GM19328 (cell line): ENCODE measurements at regions not wholly inside any gene's neighbourhood (a gene's known extent, or its start where the extent isn't known, plus 50 kb on each side); places are given as distances from the start of the nearest gene placed in this dataset.
"Not testable (repeated sequence)": the region's sequence is repeated elsewhere in the genome, so short reads cannot be mapped to it uniquely, and the experiment has no call there.

Experiments used
- ATAC-seq: cut with Tn5 transposase; IDR thresholded peaks from one replicate; pipeline ENCODE4 v1.9.1; 2021; ENCODE audit warnings: mild to moderate bottlenecking, moderate library complexity; ENCODE audit not compliant: unreplicated experiment

DNA sequence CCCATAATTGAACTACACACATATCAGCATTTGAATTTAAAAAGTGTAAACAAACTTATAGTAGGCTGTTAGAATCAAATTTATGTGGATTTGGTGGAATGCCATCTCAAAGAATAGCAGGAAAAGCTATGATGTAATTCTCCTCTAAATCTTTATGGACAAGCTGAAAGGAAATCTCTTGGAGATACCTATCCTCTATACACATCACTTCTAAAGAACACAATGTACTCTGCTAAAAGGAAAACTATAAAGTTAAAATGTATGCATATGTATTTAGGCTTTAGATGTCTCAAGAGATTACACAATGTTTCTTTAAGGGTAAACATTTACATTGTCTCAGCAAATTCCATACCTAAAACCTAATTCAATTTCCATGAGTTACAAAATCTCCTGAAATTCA lies 323.3 kb downstream of the CRPPA start:
- no peak for ATAC-seq

DNA sequence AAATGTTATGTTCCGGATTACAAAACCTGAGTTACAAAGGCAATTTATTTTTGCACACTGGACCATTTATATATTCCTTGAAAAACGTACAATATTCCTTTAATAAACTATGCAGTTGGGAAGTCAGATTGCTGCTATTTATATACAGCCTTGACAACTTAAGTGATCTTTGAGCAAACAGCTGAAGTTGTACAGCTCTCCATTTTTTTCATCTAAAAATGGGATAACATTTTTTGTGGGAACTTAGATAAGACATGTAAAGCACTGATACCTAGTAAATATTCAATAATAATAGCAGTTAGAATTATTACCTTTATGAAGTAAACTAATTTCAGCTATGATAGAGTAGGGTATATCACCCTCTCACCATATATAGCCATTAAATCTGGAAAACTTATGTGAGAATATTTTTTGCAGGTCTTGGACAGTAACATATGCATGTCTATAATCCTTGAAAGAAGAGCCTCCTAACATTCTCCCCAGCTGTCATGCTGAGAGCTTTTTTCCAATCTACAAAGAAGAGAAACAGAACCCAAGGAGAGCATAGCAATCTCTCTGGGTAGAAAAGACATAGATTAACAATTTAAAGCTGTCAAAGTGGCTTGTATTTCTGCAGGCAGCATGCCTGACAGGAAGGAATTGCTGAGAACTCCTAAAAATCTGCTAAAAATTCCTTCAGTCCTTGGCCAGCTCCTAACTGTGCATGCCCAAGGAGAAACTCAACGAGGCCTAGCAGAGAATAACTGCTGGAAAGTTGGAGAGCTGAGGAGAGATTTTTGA lies 326.0 kb downstream of the CRPPA start:
- ATAC-seq = no peak

GRCh38 chr7:16094651-16095050 lies 326.7 kb downstream of the CRPPA start:
- ATAC-seq = no peak

GRCh38 chr7:16092711-16093110 lies 328.6 kb downstream of the CRPPA start:
- ATAC-seq = no peak

- ATAC-seq = no peak
Observed at GRCh38 chr7:16091701-16092310, 329.5 kb downstream of the CRPPA start.

DNA sequence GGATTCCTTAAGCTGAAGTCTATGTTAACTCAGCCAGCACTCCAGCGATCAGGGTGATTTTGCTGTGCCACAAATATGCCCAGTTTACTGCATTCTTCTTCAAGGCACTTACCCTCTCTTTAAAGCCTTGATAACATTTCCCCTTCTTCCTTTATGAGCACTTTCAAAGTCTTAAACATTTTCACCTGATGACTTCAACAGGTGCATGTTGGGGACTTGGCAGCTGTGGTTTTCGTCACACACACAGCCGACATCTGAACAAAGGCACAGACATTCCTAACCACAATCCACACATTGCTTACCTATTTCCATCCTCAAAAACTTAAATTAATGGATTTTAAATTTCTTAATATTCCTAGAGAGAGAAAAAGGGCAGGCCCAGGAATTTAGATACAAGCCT lies 331.5 kb downstream of the CRPPA start:
- no peak for ATAC-seq

DNA sequence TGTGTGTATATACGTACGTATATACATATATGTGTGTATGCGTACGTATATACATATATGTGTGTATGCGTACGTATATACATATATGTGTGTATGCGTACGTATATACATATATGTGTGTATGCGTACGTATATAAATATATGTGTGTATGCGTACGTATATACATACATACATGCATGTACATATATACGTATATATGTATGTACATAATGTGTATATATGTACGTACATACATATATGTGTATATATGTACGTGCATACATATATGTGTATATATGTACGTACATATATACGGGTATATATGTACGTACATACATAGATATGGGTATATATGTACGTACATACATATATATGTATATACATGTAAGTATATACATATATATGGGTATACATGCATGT lies 332.1 kb downstream of the CRPPA start:
- no peak for ATAC-seq

- no peak for ATAC-seq
Observed at GRCh38 chr7:16086743-16087142, 334.6 kb downstream of the CRPPA start.

- ATAC-seq = not testable (repeated sequence)
Observed at GRCh38 chr7:16085780-16086179, 335.6 kb downstream of the CRPPA start.

GRCh38 chr7:16084875-16085274 lies 336.5 kb downstream of the CRPPA start:
- no peak for ATAC-seq

- ATAC-seq = no peak
Observed at GRCh38 chr7:16084370-16084769, 337.0 kb downstream of the CRPPA start.

GRCh38 chr7:16083931-16084330 lies 337.4 kb downstream of the CRPPA start:
- ATAC-seq = no peak

DNA sequence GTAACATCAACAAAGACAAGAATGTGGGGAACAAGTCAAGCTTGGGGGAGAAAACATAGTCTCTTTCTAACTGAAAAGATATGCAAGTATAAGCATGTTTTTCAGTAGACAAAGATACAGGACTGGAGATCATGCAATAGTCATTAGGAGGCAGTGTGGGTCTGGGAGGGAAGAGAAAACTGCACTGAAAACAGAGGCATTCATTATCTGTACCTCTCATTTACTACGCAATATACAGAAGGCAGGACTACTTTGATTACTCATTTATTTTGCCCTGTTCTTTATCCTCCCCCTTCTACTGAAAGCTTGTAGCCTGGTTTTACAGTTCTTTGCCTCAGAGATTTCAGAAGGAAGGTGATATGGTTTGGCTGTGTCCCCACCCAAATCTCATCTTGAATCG lies 341.2 kb downstream of the CRPPA start:
- ATAC-seq = no peak

GRCh38 chr7:16079723-16080122 lies 341.6 kb downstream of the CRPPA start:
- ATAC-seq = no peak

DNA sequence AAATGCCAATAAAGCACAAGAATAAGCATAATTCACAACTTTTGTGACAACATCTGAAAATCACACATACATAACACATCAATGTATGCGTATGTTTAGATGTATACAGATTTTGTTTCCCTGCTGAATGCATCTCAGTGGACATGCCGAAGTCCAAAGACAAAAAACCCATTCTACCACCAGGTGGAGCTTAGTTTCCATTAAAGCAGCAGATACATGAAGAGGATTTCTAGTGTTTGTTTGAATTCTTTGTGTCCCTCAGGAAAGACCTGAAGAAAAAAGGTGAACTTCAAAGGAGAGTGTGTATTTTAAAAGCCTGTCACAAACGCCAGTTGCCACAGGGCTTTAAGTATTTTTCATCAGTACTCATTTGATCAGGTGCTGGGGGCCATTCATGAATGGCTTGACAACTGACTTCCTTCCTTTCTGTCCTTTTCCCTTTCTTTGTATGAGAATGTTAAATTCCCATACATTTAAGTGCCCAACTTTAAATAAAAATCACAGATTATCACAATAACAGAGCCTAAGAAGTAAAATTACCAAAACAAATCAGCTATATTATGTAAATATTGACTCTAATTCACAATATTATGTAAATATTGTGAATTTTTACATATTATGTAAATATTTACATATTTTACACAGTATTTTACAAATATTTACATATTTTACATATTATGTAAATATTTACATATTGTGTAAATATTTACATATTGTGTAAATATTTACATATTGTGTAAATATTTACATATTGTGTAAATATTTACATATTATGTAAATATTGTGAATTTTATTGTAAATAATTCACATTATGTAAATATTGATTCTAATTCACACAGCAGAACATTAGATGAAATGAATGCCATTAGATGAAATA lies 343.0 kb downstream of the CRPPA start:
- no peak for ATAC-seq

- peak; percentile 71 for ATAC-seq
Observed at GRCh38 chr7:16071246-16071857, 350.0 kb downstream of the CRPPA start.

GRCh38 chr7:16070806-16071205 lies 350.5 kb downstream of the CRPPA start:
- no peak for ATAC-seq

GRCh38 chr7:16069998-16070397 lies 351.3 kb downstream of the CRPPA start:
- no peak for ATAC-seq

GRCh38 chr7:16068183-16068582 lies 353.2 kb downstream of the CRPPA start:
- ATAC-seq = no peak

DNA sequence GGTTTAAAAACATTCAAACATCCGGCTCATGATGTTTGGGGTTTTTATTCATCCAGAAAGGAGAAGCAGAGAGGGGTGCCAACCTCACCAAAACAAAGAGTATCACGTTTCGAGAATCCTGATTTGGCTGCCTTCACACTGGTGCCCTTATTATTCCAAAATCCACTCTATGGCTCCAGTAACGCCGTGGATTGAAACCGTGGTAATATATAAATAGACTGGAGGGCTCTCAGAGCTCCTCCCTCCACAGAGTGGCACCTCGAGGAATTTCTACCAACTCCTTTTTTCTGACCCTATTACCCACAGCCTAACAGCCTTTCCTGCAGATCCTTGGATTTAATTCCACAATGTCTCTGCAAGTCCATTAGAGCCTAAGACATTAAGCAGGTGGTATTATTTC lies 353.6 kb downstream of the CRPPA start:
- ATAC-seq = no peak

DNA sequence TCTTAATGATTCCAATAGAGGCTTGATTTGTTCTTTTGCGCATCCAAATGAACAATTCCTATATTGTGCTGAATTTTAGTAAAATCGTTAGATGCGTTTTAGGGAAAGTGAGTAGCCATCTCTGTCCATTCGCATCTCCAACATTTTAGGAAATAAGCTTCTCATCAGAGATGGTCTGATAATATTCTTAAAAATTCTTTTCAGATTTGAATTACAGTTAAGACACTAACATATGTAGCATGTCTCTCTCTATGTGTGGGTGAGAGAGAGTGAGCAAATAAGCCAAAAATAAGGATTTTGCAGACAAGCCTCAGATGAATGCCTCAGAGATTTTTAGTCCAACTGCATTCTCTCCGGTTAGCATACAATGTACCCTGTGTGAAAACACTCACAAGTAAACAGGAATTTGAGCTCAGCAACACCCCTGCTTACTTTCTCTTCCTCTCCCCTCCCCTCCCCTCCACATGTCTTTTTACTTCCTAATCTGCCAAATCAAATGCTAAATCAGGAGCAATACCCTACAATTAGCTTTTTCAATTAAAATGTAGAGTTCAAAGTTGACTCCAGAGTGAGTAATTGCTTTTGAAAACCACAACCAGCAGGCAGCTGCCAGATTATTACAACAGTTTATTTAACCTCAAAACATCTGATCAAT lies 354.4 kb downstream of the CRPPA start:
- ATAC-seq = no peak
